ENCODE measurements at regions not wholly inside any gene's neighbourhood (a gene's known extent, or its start where the extent isn't known, plus 50 kb on each side); places are given as distances from the start of the nearest gene placed in this dataset.

DNA sequence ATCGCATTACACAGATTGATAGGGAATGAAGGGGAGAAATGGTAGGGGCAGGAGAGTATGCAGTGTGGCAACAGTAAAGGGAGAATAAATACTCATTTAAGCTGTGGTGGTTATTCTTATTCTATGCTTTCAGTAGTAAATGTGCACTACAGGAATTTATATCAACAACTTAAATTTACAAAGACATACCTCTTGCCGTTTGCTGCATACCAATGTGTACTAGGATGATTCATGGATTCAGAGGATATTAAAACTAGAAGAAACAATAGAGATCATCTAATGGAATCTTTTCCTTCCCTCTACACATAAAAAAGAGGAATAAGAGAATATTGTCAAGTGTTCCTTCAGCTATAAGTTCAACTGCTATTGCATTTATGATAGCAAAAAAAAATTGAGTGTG lies 103.3 kb upstream of the RASA1 start:
- no peak for DNase-seq
- no peaks in the 10 kb centered on the region for H3K36me3 ChIP-seq
- TF ChIP-seq, protein P1, sequence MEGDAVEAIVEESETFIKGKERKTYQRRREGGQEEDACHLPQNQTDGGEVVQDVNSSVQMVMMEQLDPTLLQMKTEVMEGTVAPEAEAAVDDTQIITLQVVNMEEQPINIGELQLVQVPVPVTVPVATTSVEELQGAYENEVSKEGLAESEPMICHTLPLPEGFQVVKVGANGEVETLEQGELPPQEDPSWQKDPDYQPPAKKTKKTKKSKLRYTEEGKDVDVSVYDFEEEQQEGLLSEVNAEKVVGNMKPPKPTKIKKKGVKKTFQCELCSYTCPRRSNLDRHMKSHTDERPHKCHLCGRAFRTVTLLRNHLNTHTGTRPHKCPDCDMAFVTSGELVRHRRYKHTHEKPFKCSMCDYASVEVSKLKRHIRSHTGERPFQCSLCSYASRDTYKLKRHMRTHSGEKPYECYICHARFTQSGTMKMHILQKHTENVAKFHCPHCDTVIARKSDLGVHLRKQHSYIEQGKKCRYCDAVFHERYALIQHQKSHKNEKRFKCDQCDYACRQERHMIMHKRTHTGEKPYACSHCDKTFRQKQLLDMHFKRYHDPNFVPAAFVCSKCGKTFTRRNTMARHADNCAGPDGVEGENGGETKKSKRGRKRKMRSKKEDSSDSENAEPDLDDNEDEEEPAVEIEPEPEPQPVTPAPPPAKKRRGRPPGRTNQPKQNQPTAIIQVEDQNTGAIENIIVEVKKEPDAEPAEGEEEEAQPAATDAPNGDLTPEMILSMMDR (IDR thresholded peaks at IDR 0.05; ENCODE audit: low read depth, low read length), result no peak
- H3K4me1 ChIP-seq, result no peaks in the 10 kb centered on the region
- no peak overlapping the region for H3K4me3 ChIP-seq (ENCODE audit: low read depth, low read length)
- H3K27me3 ChIP-seq, result no peaks in the 10 kb centered on the region; the same call in 1 of the 2 replicates
- H3K9me3 ChIP-seq, result no peaks in the 10 kb centered on the region

DNA sequence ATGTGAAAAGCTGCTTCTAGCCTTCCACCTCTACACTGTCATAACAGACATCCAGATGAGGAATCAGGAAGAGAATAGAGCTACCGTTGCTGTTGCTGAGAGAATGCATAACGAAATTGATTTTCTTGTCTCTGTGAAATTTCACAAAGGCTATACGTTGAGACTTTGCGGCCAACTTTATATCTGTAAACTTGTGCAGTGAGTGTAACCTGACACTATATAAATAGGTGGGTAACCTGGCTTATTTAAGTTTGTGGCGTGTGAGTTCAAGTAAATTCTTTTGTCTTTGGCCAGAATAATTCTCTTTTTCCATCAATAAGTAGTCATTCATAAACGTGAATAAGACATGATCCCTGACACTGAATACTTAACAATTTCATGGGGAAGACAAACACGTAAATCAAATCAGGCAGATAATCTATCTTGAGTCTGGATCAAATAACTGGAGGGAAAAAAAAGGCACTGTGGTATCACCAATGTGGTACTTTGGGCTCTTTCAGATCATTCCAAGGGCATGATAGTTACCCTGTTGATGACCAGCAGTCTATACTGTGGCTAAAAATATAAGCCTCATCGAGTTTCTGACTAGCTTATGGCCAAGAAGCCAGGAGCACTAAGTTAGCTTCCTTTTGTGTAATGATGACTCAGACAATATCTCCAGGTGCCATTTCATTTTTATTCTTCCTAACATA lies 98.2 kb upstream of the RASA1 start:
- TF ChIP-seq, protein P1 (IDR thresholded peaks at IDR 0.05; ENCODE audit: low read depth, low read length), result no peak
- H3K27me3 ChIP-seq, result no peaks in the 10 kb centered on the region
- no peaks in the 10 kb centered on the region for H3K4me1 ChIP-seq
- DNase-seq, result no peak
- H3K4me3 ChIP-seq (ENCODE audit: low read depth, low read length), result no peak overlapping the region
- H3K36me3 ChIP-seq, result no peaks in the 10 kb centered on the region
- H3K9me3 ChIP-seq, result no peaks in the 10 kb centered on the region

DNA sequence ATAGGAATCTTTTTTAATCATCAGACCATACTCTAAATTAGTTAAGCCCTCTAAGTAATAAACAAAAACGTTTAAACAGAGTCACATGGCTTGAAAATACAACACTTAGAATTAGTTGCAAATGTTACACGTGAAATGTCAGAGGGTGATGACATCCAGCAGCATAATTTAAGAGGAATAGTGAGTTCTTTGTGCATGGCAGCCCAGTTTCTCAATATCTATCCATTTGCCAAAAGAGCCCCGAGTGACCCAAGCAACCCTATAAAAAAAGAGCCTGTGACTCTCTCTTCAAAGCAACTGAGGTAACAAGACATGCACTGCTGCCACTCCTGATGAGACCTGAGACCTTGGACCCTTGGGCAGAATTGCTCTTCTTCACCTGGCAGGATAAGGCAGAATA lies 96.9 kb upstream of the RASA1 start:
- Histone ChIP-seq H3K4me3 (ENCODE audit: low read depth, low read length) (no peak overlapping the region), H3K9me3 (no peaks in the 10 kb centered on the region), H3K36me3 (no peaks in the 10 kb centered on the region), H3K4me1 (no peaks in the 10 kb centered on the region), H3K27me3 (0 out of 2 replicates have a peak, but pooled peaks cover under 1% of the 10 kb centered on the region)
- DNase-seq, result no peak
- TF ChIP-seq, protein P1 (IDR thresholded peaks at IDR 0.05; ENCODE audit: low read depth, low read length), result no peak

DNA sequence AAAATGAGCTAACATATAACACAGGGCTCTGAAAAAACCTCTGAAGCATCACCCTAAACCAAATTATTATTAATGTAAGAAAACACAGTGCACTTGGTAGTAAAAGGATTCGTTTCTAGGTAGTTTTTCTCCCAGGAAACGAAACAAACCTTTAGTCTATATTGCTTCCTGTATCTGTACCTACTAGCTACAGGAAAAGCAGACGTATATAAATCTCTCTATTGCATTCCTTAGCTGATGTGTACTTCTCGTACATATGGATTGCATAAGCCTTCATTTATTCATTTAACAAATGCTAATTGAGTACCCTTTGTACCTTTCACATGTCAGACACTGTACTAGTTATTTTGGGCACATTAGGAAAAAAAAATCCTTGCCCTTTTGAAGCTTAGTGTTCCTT lies 85.0 kb upstream of the RASA1 start:
- no peak for DNase-seq
- TF ChIP-seq, protein P1 (IDR thresholded peaks at IDR 0.05; ENCODE audit: low read depth, low read length), result no peak
- H3K36me3 ChIP-seq, result no peaks in the 10 kb centered on the region

DNA sequence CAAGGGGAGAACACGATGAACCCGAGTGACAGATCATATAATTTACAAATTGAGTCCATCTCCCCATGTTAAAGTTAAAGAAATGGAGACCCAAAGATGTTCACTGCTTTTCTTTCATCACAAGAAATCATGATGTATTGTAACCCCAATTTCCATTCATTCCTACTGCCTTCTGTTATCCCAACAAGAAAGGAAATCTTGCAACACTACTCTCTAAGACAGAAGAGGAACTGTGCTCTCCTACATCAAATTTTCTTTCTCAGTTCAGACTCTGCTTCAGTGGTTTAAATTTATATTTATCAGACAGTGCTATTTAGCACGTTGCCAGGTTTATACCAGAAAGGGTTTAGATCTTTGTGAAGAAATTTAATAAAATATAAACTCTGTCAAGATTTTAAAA lies 83.8 kb upstream of the RASA1 start:
- no peak overlapping the region for H3K4me3 ChIP-seq (ENCODE audit: low read depth, low read length)
- TF ChIP-seq, protein P1 (IDR thresholded peaks at IDR 0.05; ENCODE audit: low read depth, low read length), result no peak
- H3K36me3 ChIP-seq, result no peaks in the 10 kb centered on the region
- no peaks in the 10 kb centered on the region for H3K4me1 ChIP-seq
- peaks cover 9% of the 10 kb centered on the region for H3K27me3 ChIP-seq
- no peaks in the 10 kb centered on the region for H3K9me3 ChIP-seq
- DNase-seq, result no peak

More for the DNA sequence above, 85.0 kb upstream of the RASA1 start:
- Histone ChIP-seq H3K9me3 (no peaks in the 10 kb centered on the region), H3K27me3 (peaks cover 9% of the 10 kb centered on the region), H3K4me1 (no peaks in the 10 kb centered on the region), H3K4me3 (ENCODE audit: low read depth, low read length) (no peak overlapping the region)

DNA sequence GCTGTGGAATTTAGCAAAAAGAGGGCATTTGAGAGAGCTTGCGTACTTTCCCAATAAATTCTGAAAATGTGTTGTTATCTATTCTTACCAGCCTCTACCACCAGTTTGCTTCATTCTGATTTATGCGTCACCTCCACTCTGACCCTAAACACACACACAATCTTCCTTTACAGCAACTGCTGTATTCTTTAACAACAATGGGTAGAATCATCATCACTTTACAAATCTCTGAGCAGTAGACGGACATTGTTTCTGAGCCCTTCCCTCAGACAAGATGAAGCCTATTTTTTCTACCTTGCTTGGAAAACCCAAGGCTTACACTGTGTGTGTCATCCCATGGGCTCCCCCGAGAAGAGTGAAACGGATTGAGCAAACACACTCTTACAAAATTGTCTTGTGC lies 83.1 kb upstream of the RASA1 start:
- DNase-seq, result no peak
- H3K27me3 ChIP-seq, result peaks cover 9% of the 10 kb centered on the region
- TF ChIP-seq, protein P1 (IDR thresholded peaks at IDR 0.05; ENCODE audit: low read depth, low read length), result no peak
- no peaks in the 10 kb centered on the region for H3K4me1 ChIP-seq
- no peak overlapping the region for H3K4me3 ChIP-seq (ENCODE audit: low read depth, low read length)
- no peaks in the 10 kb centered on the region for H3K36me3 ChIP-seq
- no peaks in the 10 kb centered on the region for H3K9me3 ChIP-seq
